ENCODE measurements at regions not wholly inside any gene's neighbourhood (a gene's known extent, or its start where the extent isn't known, plus 50 kb on each side); places are given as distances from the start of the nearest gene placed in this dataset.

- DNase-seq (ENCODE audit: low read depth), result no peak
- no peak overlapping the region for H3K4me3 ChIP-seq (ENCODE audit: low read depth, low read length)
- TF ChIP-seq, protein P1, sequence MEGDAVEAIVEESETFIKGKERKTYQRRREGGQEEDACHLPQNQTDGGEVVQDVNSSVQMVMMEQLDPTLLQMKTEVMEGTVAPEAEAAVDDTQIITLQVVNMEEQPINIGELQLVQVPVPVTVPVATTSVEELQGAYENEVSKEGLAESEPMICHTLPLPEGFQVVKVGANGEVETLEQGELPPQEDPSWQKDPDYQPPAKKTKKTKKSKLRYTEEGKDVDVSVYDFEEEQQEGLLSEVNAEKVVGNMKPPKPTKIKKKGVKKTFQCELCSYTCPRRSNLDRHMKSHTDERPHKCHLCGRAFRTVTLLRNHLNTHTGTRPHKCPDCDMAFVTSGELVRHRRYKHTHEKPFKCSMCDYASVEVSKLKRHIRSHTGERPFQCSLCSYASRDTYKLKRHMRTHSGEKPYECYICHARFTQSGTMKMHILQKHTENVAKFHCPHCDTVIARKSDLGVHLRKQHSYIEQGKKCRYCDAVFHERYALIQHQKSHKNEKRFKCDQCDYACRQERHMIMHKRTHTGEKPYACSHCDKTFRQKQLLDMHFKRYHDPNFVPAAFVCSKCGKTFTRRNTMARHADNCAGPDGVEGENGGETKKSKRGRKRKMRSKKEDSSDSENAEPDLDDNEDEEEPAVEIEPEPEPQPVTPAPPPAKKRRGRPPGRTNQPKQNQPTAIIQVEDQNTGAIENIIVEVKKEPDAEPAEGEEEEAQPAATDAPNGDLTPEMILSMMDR (conservative IDR thresholded peaks at IDR 0.05; ENCODE audit: low read depth, low read length), result no peak
Measured at GRCh38 chr11:64484191-64485022, 71.3 kb upstream of the SLC22A11 start.

DNA sequence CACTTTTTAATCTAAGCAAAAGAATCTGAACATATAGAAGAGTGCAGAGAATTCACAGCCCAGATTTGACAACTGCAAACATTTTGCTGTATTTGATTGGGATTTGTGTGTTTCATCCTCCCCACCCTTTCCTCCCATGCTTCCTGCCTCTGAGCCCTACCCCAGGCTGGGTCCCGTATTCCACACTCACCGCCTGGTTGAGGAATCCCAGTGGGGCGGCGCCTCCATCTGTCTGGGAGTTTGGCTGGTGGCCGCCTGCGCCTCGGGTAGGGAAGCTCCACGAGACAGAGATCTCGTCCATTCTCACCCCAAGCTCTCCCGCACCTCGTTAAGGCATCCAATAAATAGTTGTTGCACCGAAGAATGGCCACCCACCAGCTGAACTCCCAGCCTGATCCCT lies 70.7 kb upstream of the SLC22A11 start:
- TF ChIP-seq, protein P1 (conservative IDR thresholded peaks at IDR 0.05; ENCODE audit: low read depth, low read length), result no peak
- no peak overlapping the region for H3K4me3 ChIP-seq (ENCODE audit: low read depth, low read length)
- DNase-seq (ENCODE audit: low read depth), result no peak

DNA sequence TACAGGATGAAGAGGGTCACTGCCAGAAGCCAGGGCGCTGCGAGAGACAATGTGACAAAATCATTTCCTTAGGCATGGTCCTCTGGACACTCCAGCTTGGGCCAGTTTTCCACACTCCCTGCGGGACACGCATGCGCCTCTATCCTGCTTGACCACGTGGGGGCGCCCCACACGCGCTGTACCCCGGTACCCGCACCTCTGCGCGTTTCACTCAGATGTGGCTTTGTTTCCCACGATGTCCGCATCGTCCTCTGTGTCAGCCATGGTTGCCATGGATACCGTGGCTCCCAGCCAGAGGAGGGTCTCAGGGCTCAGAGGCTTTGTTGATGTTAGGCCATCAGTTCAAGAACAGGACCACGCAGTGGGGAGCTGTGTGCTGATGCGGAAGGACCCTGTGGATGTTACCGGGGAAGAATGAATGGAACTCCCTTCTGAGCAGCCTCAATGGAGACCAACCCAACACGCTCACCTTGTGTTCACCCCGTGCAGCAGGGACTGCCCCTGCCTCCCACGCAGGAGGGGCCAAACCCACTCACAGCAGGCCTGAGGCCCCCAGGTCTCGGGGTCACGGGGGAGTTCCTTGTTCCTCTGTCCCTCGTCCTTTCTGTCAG lies 65.8 kb upstream of the SLC22A11 start:
- no peak for DNase-seq (ENCODE audit: low read depth)
- TF ChIP-seq, protein P1 (conservative IDR thresholded peaks at IDR 0.05; ENCODE audit: low read depth, low read length), result peak; percentile 72
- no peak overlapping the region for H3K4me3 ChIP-seq (ENCODE audit: low read depth, low read length)

GRCh38 chr11:64490562-64491216 lies 65.1 kb upstream of the SLC22A11 start:
- no peak for DNase-seq (ENCODE audit: low read depth)
- no peak overlapping the region for H3K4me3 ChIP-seq (ENCODE audit: low read depth, low read length)
- TF ChIP-seq, protein P1 (conservative IDR thresholded peaks at IDR 0.05; ENCODE audit: low read depth, low read length), result no peak

- no peak for DNase-seq (ENCODE audit: low read depth)
- H3K4me3 ChIP-seq (ENCODE audit: low read depth, low read length), result no peak overlapping the region
- TF ChIP-seq, protein P1 (conservative IDR thresholded peaks at IDR 0.05; ENCODE audit: low read depth, low read length), result no peak
Measured at GRCh38 chr11:64492561-64492960, 63.2 kb upstream of the SLC22A11 start.

- no peak for DNase-seq (ENCODE audit: low read depth)
- H3K4me3 ChIP-seq (ENCODE audit: low read depth, low read length), result no peak overlapping the region
- TF ChIP-seq, protein P1 (conservative IDR thresholded peaks at IDR 0.05; ENCODE audit: low read depth, low read length), result no peak
Measured at GRCh38 chr11:64498136-64498535, 57.6 kb upstream of the SLC22A11 start.

All from epithelial cell of proximal tubule (primary cell).